Activated CD4-positive, alpha-beta T cell treated with anti-CD3 and anti-CD28 coated beads for 1 hour (primary cell): ENCODE measurements at regions not wholly inside any gene's neighbourhood (a gene's known extent, or its start where the extent isn't known, plus 50 kb on each side); places are given as distances from the start of the nearest gene placed in this dataset.
"Not testable (repeated sequence)": the region's sequence is repeated elsewhere in the genome, so short reads cannot be mapped to it uniquely, and the experiment has no call there.

Experiments
- DNase-seq: peaks from one replicate; pipeline ENCODE4 v3.0.0-alpha.2; 2020

DNA sequence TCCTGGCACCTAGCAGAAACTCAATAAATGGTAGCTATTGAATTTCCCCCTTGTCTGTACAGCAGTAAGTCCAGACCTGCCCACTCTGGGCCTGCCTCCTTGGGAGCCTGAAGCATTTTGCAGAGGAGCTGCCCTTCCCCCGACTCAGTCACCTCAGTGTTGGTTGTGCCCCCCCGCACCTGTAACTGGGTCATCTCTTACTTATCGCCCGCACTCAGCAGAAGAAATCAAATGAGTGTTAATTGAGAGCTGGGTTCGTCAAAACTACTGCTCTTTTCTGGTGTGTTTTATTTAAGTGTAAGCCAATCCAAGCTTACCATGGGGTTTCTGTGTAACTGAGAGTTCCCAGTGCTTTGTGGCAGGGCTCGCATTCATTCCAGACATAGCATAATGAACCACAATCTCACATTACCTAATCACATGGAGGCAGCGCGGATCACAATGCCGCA, 175.5 kb upstream of the IRF2BP2 start:
- DNase-seq, result not testable (repeated sequence)

DNA sequence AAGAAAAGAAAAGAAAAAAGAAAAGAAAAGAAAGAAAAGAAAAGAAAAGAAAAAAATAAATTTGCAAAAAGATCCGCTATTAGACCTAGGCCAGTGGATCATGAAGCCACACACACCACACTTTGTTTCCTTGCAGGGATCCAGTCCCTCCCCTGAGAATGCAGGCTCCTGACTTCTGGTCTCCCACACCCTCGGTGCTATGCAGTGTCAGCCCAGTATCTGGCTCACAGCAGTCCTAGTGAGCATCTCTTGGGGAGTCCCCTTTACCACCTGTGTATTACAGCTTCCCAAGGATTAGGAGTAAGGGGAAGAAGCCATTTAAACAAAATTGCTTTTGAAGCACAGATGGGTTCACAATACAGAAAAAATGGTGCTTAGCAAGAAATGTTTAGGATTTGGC, 174.1 kb upstream of the IRF2BP2 start:
- DNase-seq, result not testable (repeated sequence)

DNA sequence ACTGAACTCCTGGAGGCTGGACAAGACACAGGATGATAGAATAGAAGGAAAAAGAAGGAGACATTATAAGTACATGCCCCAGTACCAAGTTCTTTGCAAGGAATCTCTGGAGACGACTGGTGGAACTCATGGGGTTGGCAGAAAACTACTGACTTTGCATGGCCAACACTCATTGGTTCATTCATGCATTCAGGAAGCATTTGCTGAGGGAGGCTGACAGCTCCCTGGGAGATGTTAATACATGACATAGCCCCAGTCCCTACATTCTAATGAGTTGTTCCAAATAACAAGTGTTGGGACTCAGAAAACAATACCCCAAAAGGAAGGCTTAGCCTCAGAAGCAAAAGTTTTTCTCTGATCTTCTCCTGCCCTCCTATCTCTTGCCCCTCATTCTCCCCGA, 172.8 kb upstream of the IRF2BP2 start:
- DNase-seq, result no peak

DNA sequence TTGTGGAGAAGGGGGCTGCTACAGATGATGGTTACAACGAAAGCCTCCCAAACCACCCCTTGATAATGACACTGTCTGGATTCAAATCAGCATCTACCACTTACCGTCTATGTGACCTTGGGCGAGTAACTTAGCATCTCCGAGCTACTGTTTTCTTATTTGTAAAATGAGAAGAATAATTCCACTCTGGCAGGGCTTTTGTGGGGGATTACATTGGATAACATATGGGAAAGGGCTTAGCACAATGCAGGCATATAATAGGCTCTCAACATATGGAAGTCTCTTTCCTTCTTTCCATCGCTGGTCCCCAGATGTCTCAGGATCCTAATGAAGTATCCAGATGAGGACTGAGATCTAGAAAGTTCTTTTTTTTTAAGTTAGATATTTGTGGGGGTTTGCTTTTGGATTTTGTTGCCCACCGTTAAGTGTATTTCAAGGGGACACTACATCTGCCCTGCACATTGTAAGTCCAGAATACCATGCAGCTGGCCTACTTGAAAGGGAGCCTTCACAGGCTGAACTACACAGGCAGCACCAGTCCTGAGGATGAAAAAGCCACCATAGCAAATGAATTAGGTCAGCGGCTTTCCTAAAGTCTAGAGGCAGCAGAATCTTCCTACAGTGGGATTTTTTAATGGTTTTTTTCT, 172.2 kb upstream of the IRF2BP2 start:
- DNase-seq, result no peak

GRCh38 chr1:234781241-234782065, 171.5 kb upstream of the IRF2BP2 start:
- DNase-seq, result no peak

DNA sequence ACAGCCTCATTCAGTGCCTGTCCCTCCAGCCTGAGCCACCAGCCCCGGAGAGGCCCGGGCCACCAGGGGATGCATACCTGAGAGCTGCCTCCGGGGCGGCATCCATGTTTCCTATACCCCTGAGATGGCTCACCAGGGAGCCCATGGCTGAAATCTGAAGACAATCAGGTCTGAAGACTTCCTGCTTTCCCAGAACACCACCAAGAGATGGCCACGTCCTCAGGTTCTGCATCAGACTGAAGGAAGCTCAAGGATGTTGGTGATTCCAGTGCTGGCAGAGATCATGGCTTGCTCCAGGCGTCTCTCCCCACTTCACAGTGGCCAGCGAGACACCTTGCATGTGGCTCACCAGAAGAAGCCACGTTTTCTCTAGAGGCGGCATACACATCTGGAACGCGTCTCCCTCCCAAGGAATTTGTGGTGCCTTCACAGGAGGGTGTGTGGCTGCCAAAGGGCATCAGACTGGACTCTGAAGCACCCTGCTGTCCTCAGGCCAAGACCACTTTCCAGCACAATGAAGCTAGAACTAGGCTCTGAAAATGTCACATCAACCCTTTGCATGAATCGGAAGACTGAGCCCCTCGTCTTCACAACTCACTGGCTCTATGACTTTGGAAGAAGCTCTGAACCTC, 170.7 kb upstream of the IRF2BP2 start:
- DNase-seq, result no peak

DNA sequence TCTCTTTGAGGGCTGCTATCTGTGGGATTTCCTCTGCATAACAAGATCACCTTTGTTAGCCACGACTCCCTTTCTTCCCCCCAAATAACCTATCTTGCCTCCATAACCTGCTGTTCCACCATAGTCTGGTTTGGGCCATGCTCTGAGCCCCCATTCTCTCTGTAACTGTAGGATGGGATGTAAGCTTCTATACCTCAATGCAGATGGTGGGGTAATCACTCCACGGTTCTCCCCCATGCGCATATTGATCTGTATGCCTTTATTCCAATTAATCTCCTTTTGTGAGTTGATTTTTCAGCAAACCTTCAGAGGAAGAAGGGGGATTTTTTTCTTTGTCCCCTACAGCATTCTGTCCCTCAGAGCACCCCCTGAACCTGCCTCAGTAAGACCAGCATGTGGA, 170.1 kb upstream of the IRF2BP2 start:
- no peak for DNase-seq

DNA sequence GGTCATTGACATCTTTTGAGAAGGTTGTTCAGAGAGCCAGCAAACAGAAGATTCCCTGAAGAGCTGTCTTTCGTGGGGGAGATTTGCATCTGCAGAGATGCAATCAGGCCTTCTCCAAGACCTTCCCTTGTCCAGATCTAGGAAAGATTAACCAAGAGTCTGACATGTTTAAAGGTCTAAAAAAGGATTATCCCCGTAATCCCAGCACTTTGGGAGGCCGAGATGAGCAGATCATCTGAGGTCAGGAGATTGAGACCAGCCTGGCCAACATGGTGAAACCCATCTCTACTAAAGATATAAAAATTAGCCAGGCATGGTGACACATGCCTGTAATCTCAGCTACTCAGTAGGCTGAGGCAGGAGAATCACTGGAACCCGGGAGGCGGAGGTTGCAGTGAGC, 169.6 kb upstream of the IRF2BP2 start:
- not testable (repeated sequence) for DNase-seq

- no peak for DNase-seq
These were observed 169.2 kb upstream of the IRF2BP2 start for GRCh38 chr1:234779160-234779538.

DNA sequence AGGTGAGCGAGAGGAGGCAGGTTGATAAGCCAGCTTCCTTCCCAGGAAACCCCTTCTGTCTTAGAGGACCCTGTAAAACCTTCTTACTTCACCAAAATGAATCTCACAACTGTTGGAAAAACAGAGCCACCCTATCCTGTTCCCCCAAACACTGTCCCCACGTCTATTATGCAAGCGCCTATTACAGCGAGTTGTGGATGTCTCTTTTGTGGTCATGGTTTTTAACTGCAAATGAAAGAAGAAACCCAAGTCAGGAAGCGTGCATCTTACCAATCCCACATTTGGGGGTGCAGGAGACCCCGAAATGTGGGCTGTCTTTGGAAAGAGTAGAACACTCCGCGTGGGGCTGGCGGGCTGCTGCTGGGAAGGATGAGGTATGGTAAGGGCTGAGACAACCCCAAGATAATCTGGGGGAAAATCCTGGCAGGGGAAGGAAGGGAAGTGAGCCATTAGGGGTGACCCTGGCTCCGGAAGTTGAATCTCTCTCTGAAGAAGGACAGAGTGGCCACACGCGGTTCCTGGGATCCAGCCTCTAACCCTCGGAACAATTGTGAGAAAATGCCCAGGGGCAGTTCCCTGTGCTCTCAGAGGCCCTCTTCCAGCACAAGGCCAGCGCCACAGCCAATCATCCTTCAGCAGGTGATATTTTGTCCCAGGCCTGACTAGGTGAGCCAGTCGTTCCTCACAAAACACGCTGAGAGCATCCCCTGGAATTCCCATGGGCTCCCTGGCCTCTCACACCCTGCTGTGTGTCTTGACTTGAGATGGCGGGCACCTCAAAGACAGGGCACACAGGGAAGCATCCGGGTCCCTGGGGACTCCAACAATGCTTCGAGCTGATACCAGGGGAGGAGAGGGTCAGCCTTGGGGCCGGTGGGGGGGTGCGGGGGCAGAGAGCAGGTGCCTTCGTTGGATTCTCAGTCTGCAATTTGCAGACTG, 168.5 kb upstream of the IRF2BP2 start:
- DNase-seq, result no peak

- DNase-seq, result no peak
These were observed 167.9 kb upstream of the IRF2BP2 start for GRCh38 chr1:234777856-234778220.

DNA sequence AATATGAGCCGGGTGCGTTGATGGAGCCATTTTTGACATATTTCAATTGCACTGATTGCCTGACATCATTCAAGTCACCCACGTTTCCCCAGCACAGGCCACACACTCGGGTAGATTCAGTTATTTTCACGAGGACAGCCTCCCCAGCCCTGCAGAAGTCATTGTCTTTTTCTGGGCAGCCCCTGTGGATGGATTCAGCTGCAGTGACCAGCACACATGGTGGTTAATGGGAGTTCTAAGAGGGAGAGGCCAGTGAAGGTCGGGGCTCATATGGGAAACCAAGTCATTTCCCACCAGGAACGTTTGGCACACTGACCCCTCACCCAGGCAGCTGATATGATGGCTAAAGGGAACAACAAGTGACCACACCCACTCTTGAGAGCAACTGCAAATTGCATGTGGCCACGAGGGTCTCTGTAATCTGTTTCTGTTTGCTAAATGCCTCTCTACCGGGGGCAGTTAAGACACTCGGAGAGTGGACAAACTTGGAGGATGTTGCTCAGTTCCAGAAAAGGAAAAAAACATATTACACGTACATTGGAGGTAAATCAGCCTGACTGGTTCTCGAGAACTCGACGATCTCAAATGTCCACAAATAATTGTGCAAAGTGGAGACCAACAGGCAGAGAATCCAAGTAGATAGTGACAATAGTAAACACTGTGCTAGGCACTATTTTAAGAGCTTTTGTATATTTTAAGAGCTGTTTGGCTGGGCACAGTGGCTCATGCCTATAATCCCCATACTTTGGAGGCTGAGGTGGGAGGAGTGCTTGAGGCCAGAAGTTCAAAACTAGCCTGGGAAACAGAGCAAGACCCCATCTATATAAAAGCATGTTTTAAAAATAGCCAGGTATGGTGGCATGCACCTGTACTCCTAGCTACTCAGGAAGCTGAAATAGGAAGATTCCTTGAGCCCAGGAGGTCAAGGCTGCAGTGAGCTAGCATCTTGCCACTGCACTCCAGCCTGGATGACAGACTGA, 167.2 kb upstream of the IRF2BP2 start:
- DNase-seq, result no peak

DNA sequence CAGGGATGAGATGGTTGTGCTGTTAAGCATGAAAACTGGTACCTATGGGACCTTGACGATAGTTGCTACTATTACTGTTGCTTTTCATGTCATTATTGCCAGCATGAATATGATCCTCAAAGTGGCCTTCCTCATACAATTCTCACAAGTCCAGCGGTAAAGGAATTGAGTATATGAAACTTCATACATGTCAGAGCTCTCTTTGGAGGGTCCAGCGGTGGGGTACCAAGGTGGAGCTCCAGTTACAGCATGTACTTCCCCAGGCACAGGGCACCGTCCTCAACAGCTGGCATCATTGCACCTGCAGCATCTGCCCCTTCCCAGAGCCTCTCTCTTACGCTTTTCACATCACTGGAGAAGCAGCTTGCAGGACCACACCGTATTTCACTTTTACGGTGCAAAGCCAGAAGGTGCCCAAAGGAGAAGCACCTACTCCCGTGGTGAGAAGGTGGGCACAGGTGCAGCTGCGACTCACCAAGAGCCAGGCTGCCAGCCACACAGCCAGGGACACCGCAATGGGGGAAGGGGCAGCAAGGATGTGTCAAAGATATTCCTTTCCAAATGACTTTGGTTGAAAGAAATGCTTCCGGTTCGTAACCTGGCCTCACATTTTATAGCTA, 166.4 kb upstream of the IRF2BP2 start:
- DNase-seq, result no peak

- no peak for DNase-seq
These were observed 165.7 kb upstream of the IRF2BP2 start for GRCh38 chr1:234775477-234776246.

GRCh38 chr1:234774971-234775370, 165.0 kb upstream of the IRF2BP2 start:
- DNase-seq, result no peak

GRCh38 chr1:234773936-234774677, 164.1 kb upstream of the IRF2BP2 start:
- no peak for DNase-seq

DNA sequence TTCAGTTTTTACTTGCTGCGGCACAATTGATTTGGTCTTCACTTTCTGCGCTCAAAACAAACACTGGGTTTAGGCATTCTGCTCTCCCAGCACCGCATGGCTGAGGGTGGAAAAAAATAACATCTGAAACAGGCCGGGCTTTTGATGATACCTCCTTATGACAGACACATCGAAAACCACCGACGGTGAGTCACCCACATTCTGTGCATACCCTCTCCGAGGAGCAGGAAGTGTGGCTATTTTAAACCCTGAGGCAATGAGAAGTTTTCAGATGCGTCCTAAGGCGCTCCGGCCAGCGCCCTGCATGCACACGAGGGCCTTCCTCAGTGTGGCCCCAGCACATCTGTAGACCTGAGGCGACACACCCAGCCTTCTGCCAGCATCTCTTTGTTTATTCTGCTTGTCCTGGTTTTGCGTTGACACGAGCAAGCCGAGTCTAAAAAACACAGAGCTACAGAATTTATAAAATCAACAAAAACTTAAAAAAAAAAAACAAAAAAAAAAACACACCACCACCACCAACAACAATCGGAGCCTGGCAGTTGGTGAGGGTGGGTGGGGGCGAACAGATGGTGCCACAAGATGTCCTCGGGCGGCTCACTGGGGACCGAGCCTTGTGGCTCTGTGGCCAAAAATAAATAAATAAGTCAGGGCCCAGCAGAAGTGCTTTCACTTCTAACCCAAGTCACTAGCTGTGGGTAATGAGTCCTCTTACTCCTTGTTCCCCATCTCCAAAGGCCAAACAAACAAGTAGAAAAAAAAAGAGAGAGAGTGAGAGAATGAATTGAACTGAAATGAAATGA, 162.6 kb upstream of the IRF2BP2 start:
- DNase-seq, result peak; percentile 79

GRCh38 chr1:234771642-234772344, 161.8 kb upstream of the IRF2BP2 start:
- DNase-seq, result no peak
